Skeletal muscle cell (primary cell): ENCODE measurements at regions not wholly inside any gene's neighbourhood (a gene's known extent, or its start where the extent isn't known, plus 50 kb on each side); places are given as distances from the start of the nearest gene placed in this dataset.

Experiments
- DNase-seq: peaks from one replicate; pipeline ENCODE4 v3.0.0-alpha.2; 2010; ENCODE audit warnings: low read depth
- H3K4me3 ChIP-seq: 2 replicates; pipeline ENCODE4 v1.5.1; 2011; ENCODE audit warnings: low read depth, mild to moderate bottlenecking, control low read depth, low read length, moderate library complexity

GRCh38 chr6:48777411-48777810 lies 666.4 kb upstream of the PTCHD4 start:
- no peak for DNase-seq
- no peak overlapping the region for H3K4me3 ChIP-seq

GRCh38 chr6:48775157-48775556 lies 664.2 kb upstream of the PTCHD4 start:
- no peak for DNase-seq
- no peak overlapping the region for H3K4me3 ChIP-seq

- DNase-seq, result no peak
These were observed 663.3 kb upstream of the PTCHD4 start for GRCh38 chr6:48774276-48774675.

GRCh38 chr6:48766349-48766748 lies 655.4 kb upstream of the PTCHD4 start:
- DNase-seq, result peak; percentile 39
- no peak overlapping the region for H3K4me3 ChIP-seq

More at GRCh38 chr6:48774276-48774675, 663.3 kb upstream of the PTCHD4 start:
- no peak overlapping the region for H3K4me3 ChIP-seq

GRCh38 chr6:48765352-48765961 lies 654.5 kb upstream of the PTCHD4 start:
- no peak overlapping the region for H3K4me3 ChIP-seq
- no peak for DNase-seq

- DNase-seq, result no peak
- H3K4me3 ChIP-seq, result no peak overlapping the region
These were observed 653.5 kb upstream of the PTCHD4 start for GRCh38 chr6:48764286-48765044.

GRCh38 chr6:48757661-48758060 lies 646.7 kb upstream of the PTCHD4 start:
- H3K4me3 ChIP-seq, result no peak overlapping the region
- no peak for DNase-seq

GRCh38 chr6:48755315-48755714 lies 644.3 kb upstream of the PTCHD4 start:
- no peak for DNase-seq

GRCh38 chr6:48754641-48755040 lies 643.6 kb upstream of the PTCHD4 start:
- no peak for DNase-seq

More at GRCh38 chr6:48755315-48755714, 644.3 kb upstream of the PTCHD4 start:
- H3K4me3 ChIP-seq, result no peak overlapping the region

GRCh38 chr6:48750861-48751260 lies 639.9 kb upstream of the PTCHD4 start:
- no peak for DNase-seq

More at GRCh38 chr6:48754641-48755040, 643.6 kb upstream of the PTCHD4 start:
- no peak overlapping the region for H3K4me3 ChIP-seq

GRCh38 chr6:48747471-48747870 lies 636.5 kb upstream of the PTCHD4 start:
- DNase-seq, result no peak
- H3K4me3 ChIP-seq, result no peak overlapping the region

More at GRCh38 chr6:48750861-48751260, 639.9 kb upstream of the PTCHD4 start:
- H3K4me3 ChIP-seq, result no peak overlapping the region

- no peak for DNase-seq
- H3K4me3 ChIP-seq, result no peak overlapping the region
These were observed 636.0 kb upstream of the PTCHD4 start for GRCh38 chr6:48747040-48747439.

- H3K4me3 ChIP-seq, result no peak overlapping the region
- DNase-seq, result no peak
These were observed 634.0 kb upstream of the PTCHD4 start for GRCh38 chr6:48744948-48745347.

- H3K4me3 ChIP-seq, result no peak overlapping the region
- no peak for DNase-seq
These were observed 632.7 kb upstream of the PTCHD4 start for GRCh38 chr6:48743738-48744137.

- peak; percentile 66 for DNase-seq
- H3K4me3 ChIP-seq, result no peak overlapping the region
These were observed 625.7 kb upstream of the PTCHD4 start for GRCh38 chr6:48736501-48737206.

GRCh38 chr6:48735846-48736245 lies 624.8 kb upstream of the PTCHD4 start:
- no peak for DNase-seq
- H3K4me3 ChIP-seq, result no peak overlapping the region

- DNase-seq, result no peak
- no peak overlapping the region for H3K4me3 ChIP-seq
These were observed 622.6 kb upstream of the PTCHD4 start for GRCh38 chr6:48733581-48733980.

- H3K4me3 ChIP-seq, result no peak overlapping the region
- no peak for DNase-seq
These were observed 603.7 kb upstream of the PTCHD4 start for GRCh38 chr6:48714699-48715098.

- H3K4me3 ChIP-seq, result no peak overlapping the region
- no peak for DNase-seq
These were observed 603.3 kb upstream of the PTCHD4 start for GRCh38 chr6:48714250-48714649.

GRCh38 chr6:48713612-48714011 lies 602.6 kb upstream of the PTCHD4 start:
- no peak for DNase-seq
- H3K4me3 ChIP-seq, result no peak overlapping the region
